ENCODE measurements at regions not wholly inside any gene's neighbourhood (a gene's known extent, or its start where the extent isn't known, plus 50 kb on each side); places are given as distances from the start of the nearest gene placed in this dataset.
A peak's percentile ranks its signal among the peaks of the same experiment; 100 is the strongest.
"Not testable (repeated sequence)": the region's sequence is repeated elsewhere in the genome, so short reads cannot be mapped to it uniquely, and the experiment has no call there.

- Mint-ChIP-seq H3K4me1 (no peaks in the 10 kb centered on the region), H3K4me3 (no peak overlapping the region), H3K9me3 (peaks cover 0 to 12% of the 10 kb centered on the region in 2 donors), H3K27ac (no peak overlapping the region), H3K27me3 (peaks cover 9% of the 10 kb centered on the region)
- ATAC-seq (no peak), DNase-seq (no peak)
Observed at GRCh38 chr9:32177396-32177795, 207.0 kb upstream of the ACO1 start.

- Mint-ChIP-seq H3K27me3 (no peaks in the 10 kb centered on the region), H3K4me3 (no peak overlapping the region), H3K27ac (no peak overlapping the region), H3K4me1 (no peaks in the 10 kb centered on the region), H3K9me3 (no peaks in the 10 kb centered on the region)
- DNase-seq, result no peak
- no peak for ATAC-seq
Observed at GRCh38 chr9:32180597-32180996, 203.8 kb upstream of the ACO1 start.

- Mint-ChIP-seq H3K4me3 (no peak overlapping the region), H3K9me3 (no peaks in the 10 kb centered on the region), H3K27me3 (no peaks in the 10 kb centered on the region), H3K4me1 (no peaks in the 10 kb centered on the region), H3K27ac (no peak overlapping the region)
- ATAC-seq, result no peak
- no peak for DNase-seq
Observed at GRCh38 chr9:32200241-32200640, 184.2 kb upstream of the ACO1 start.

GRCh38 chr9:32200896-32201295, 183.5 kb upstream of the ACO1 start:
- no peak for DNase-seq
- Mint-ChIP-seq H3K27ac (no peak overlapping the region), H3K27me3 (no peaks in the 10 kb centered on the region), H3K4me3 (no peak overlapping the region), H3K9me3 (no peaks in the 10 kb centered on the region), H3K4me1 (no peaks in the 10 kb centered on the region)
- no peak for ATAC-seq

GRCh38 chr9:32209164-32209563, 175.3 kb upstream of the ACO1 start:
- H3K27me3 Mint-ChIP-seq, DNase-seq, H3K4me3 Mint-ChIP-seq, H3K27ac Mint-ChIP-seq, ATAC-seq, H3K4me1 Mint-ChIP-seq: not testable (repeated sequence)
- peaks cover 5 to 10% of the 10 kb centered on the region in 2 donors for H3K9me3 Mint-ChIP-seq

GRCh38 chr9:32218100-32218767, 166.2 kb upstream of the ACO1 start:
- Mint-ChIP-seq H3K27me3 (peaks cover 19% of the 10 kb centered on the region), H3K4me3 (no peak overlapping the region), H3K27ac (no peak overlapping the region), H3K9me3 (no peaks in the 10 kb centered on the region), H3K4me1 (no peaks in the 10 kb centered on the region)
- DNase-seq (no peak), ATAC-seq (no peak)

- Mint-ChIP-seq H3K4me1 (no peaks in the 10 kb centered on the region), H3K9me3 (no peaks in the 10 kb centered on the region), H3K4me3 (no peak overlapping the region), H3K27ac (no peak overlapping the region), H3K27me3 (peaks cover 8% of the 10 kb centered on the region)
- ATAC-seq (no peak), DNase-seq (no peak)
Observed at GRCh38 chr9:32220750-32221149, 163.7 kb upstream of the ACO1 start.

- Mint-ChIP-seq H3K27me3 (no peaks in the 10 kb centered on the region), H3K4me1 (no peaks in the 10 kb centered on the region), H3K4me3 (no peak overlapping the region), H3K27ac (no peak overlapping the region), H3K9me3 (no peaks in the 10 kb centered on the region)
- no peak for ATAC-seq
- no peak for DNase-seq
Observed at GRCh38 chr9:32234451-32234850, 150.0 kb upstream of the ACO1 start.

- no peak overlapping the region for H3K27ac Mint-ChIP-seq
- no peak for DNase-seq
- H3K9me3 Mint-ChIP-seq, result no peaks in the 10 kb centered on the region
- H3K4me1 Mint-ChIP-seq, result no peaks in the 10 kb centered on the region
- ATAC-seq, result no peak
- no peak overlapping the region for H3K4me3 Mint-ChIP-seq
- peaks cover 7% of the 10 kb centered on the region for H3K27me3 Mint-ChIP-seq
Observed at GRCh38 chr9:32247168-32247567, 137.3 kb upstream of the ACO1 start.

- Mint-ChIP-seq H3K27ac (no peak overlapping the region), H3K4me1 (no peaks in the 10 kb centered on the region), H3K27me3 (no peaks in the 10 kb centered on the region), H3K4me3 (no peak overlapping the region), H3K9me3 (no peaks in the 10 kb centered on the region)
- ATAC-seq, result no peak
- no peak for DNase-seq
Observed at GRCh38 chr9:32248189-32248712, 136.2 kb upstream of the ACO1 start.

- no peaks in the 10 kb centered on the region for H3K9me3 Mint-ChIP-seq
- ATAC-seq (no peak), DNase-seq (peak; percentile 16 to 24)
- H3K27me3 Mint-ChIP-seq, result no peaks in the 10 kb centered on the region
- H3K4me3 Mint-ChIP-seq, result no peak overlapping the region
- no peaks in the 10 kb centered on the region for H3K4me1 Mint-ChIP-seq
- H3K27ac Mint-ChIP-seq, result no peak overlapping the region
Observed at GRCh38 chr9:32251539-32251938, 132.9 kb upstream of the ACO1 start.

- no peaks in the 10 kb centered on the region for H3K4me1 Mint-ChIP-seq
- ATAC-seq (no peak), DNase-seq (no peak)
- no peak overlapping the region for H3K4me3 Mint-ChIP-seq
- H3K27ac Mint-ChIP-seq, result no peak overlapping the region
- no peaks in the 10 kb centered on the region for H3K27me3 Mint-ChIP-seq
- no peaks in the 10 kb centered on the region for H3K9me3 Mint-ChIP-seq
Observed at GRCh38 chr9:32253731-32254130, 130.7 kb upstream of the ACO1 start.

GRCh38 chr9:32255026-32255425, 129.4 kb upstream of the ACO1 start:
- no peaks in the 10 kb centered on the region for H3K27me3 Mint-ChIP-seq
- no peak overlapping the region for H3K27ac Mint-ChIP-seq
- H3K4me1 Mint-ChIP-seq, result no peaks in the 10 kb centered on the region
- no peaks in the 10 kb centered on the region for H3K9me3 Mint-ChIP-seq
- ATAC-seq (no peak), DNase-seq (no peak)
- H3K4me3 Mint-ChIP-seq, result no peak overlapping the region

GRCh38 chr9:32258482-32258881, 126.0 kb upstream of the ACO1 start:
- H3K27ac Mint-ChIP-seq, result no peak overlapping the region
- no peak overlapping the region for H3K4me3 Mint-ChIP-seq
- H3K4me1 Mint-ChIP-seq, result no peaks in the 10 kb centered on the region
- H3K9me3 Mint-ChIP-seq, result no peaks in the 10 kb centered on the region
- DNase-seq (no peak), ATAC-seq (no peak)
- no peaks in the 10 kb centered on the region for H3K27me3 Mint-ChIP-seq

GRCh38 chr9:32260151-32260862, 124.1 kb upstream of the ACO1 start:
- no peak for DNase-seq
- H3K27ac Mint-ChIP-seq, result no peak overlapping the region

GRCh38 chr9:32264170-32264864, 120.1 kb upstream of the ACO1 start:
- H3K9me3 Mint-ChIP-seq, result no peaks in the 10 kb centered on the region
- H3K27ac Mint-ChIP-seq, result no peak overlapping the region
- H3K4me3 Mint-ChIP-seq, result no peak overlapping the region
- no peaks in the 10 kb centered on the region for H3K4me1 Mint-ChIP-seq
- ATAC-seq, result no peak
- no peaks in the 10 kb centered on the region for H3K27me3 Mint-ChIP-seq
- DNase-seq, result no peak

More at GRCh38 chr9:32260151-32260862, 124.1 kb upstream of the ACO1 start:
- H3K4me3 Mint-ChIP-seq, result no peak overlapping the region
- ATAC-seq, result no peak
- H3K4me1 Mint-ChIP-seq, result no peaks in the 10 kb centered on the region
- H3K9me3 Mint-ChIP-seq, result no peaks in the 10 kb centered on the region
- no peaks in the 10 kb centered on the region for H3K27me3 Mint-ChIP-seq

Data from stimulated activated naive CD8-positive, alpha-beta T cell treated with anti-CD3 and anti-CD28 coated beads, Interleukin-15, amount 100 ng/mL, for 72 hours (primary cell).